Spleen (tissue), 11 donors: ENCODE measurements at regions not wholly inside any gene's neighbourhood (a gene's known extent, or its start where the extent isn't known, plus 50 kb on each side); places are given as distances from the start of the nearest gene placed in this dataset.
A peak's percentile ranks its signal among the peaks of the same experiment; 100 is the strongest.
"Not testable (repeated sequence)": the region's sequence is repeated elsewhere in the genome, so short reads cannot be mapped to it uniquely, and the experiment has no call there.

Source experiments
- DNase-seq: peaks from one replicate; pipeline ENCODE4 v3.0.0-alpha.2; 2020
- H3K27ac ChIP-seq, 8 donors: fragments of 200-600 bp; sonication (generic) in 7 of 8; 1 replicate in 4 of 8; 2 replicates in 4 of 8; pipeline versions ENCODE4 v1.5.0 to v1.8.0; 2016 to 2021; ENCODE audit warnings: inconsistent platforms in 4 of 8, mild to moderate bottlenecking in 4 of 8, moderate library complexity in 1 of 8
- H3K27me3 ChIP-seq, 7 donors: fragments of 200-600 bp; sonication (generic) in 6 of 7; replicated peaks in 1 of 7; 1 replicate in 4 of 7; 2 replicates in 3 of 7; pipeline versions ENCODE4 v1.5.0 to v1.8.0; 2016 to 2021; ENCODE audit warnings: inconsistent platforms in 3 of 7, mild to moderate bottlenecking in 1 of 7
- H3K36me3 ChIP-seq, 6 donors: fragments of 200-600 bp; sonication (generic) in 5 of 6; 1 replicate in 4 of 6; 2 replicates in 2 of 6; pipeline versions ENCODE4 v1.5.0 to v1.8.0; 2016 to 2021; ENCODE audit warnings: inconsistent platforms in 2 of 6
- H3K4me1 ChIP-seq, 6 donors: fragments of 200-600 bp; sonication (generic) in 5 of 6; 1 replicate in 3 of 6; 2 replicates in 3 of 6; pipeline versions ENCODE4 v1.5.0 to v1.8.0; 2016 to 2021; ENCODE audit warnings: inconsistent platforms in 3 of 6
- H3K4me3 ChIP-seq, 8 donors: fragments of 200-600 bp; sonication (generic) in 7 of 8; 1 replicate in 4 of 8; 2 replicates in 4 of 8; pipeline versions ENCODE4 v1.5.0 to v1.8.0; 2016 to 2021; ENCODE audit warnings: inconsistent platforms in 4 of 8, mild to moderate bottlenecking in 4 of 8, moderate library complexity in 2 of 8
- H3K9me3 ChIP-seq, 8 donors: fragments of 200-600 bp; sonication (generic) in 7 of 8; 1 replicate in 4 of 8; 2 replicates in 4 of 8; pipeline versions ENCODE4 v1.5.0 to v1.8.0; 2016 to 2021; ENCODE audit warnings: inconsistent platforms in 4 of 8
- POLR2A ChIP-seq, 3 donors: fragments of 450-650 bp; IDR thresholded peaks; one replicate each; pipeline ENCODE4 v1.5.1; 2017; ENCODE audit warnings: antibody characterized with exemption in 3 of 3, mild to moderate bottlenecking in 1 of 3
- POLR2AphosphoS5 ChIP-seq, 3 donors: sonication (generic); formaldehyde crosslinking; IDR thresholded peaks; one replicate each; pipeline ENCODE4 v1.5.1; 2017; ENCODE audit warnings: antibody characterized with exemption in 3 of 3
- WGBS, 5 donors: extraction: QIAGEN DNeasy Blood & Tissue Kit in 3 of 5; methylation state at CpG; one replicate each; pipeline versions ENCODE4 v1.1.5 to v1.1.7; 2013 to 2018; 5-methylcytosine and 5-hydroxymethylcytosine counted together
- intact Hi-C: fragments of 100-400 bp; cut with DNase I; formaldehyde crosslinking; loops from one replicate; pipeline ENCODE4 v1.15.0; 2023; ENCODE audit warnings: low total_unique reads
- TF ChIP-seq, protein P1 (sequence below), 11 experiments: fragments of 200-600 bp in 7 of 11; fragments of 450-650 bp in 4 of 11; sonication (generic) in 4 of 11; IDR thresholded peaks in 8 of 11; conservative IDR thresholded peaks in 3 of 11; 1 replicate in 7 of 11; 2 replicates in 4 of 11; pipeline versions ENCODE4 v1.4.0 to v1.8.0; 2016 to 2021; ENCODE audit warnings: antibody characterized with exemption in 11 of 11, inconsistent platforms in 4 of 11, mild to moderate bottlenecking in 1 of 11
- donor health status: healthy with polysubstance abuse.
- donor health status: DM: no; HTN: no; CAD: no; lungs with moderate emphysema.
- donor health status: DM: no; HTN: no; CAD: no.
- donor health status: Bipolar disorder and iron deficiency.
- donor health status: healthy.
- donor health status: DM: no; HTN: no; CAD: no.
- donor health status: DM: yes; HTN: yes; CAD: no.

DNA sequence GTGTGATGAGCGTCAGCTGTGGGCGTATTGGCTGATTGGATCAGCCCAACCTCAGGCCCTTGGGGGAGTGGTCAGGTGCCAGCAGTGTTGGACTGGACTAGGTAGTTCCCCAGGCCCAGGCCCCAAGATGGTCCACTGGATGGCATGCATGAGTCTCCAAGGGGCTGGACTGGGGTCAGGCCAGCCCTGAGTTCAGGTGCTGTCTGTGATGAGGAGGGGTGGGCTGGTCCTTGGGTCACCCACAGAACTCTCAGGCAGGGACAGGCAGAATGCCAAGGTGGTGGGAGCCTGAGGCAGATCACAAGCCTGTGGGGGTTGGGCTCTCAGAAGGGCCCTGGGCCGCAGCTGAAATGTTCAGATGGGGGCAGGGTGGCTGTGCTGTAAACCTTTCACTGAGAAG lies 59.5 kb upstream of the THUMPD2 start:
- WGBS, 5 donors: 89 to 100% (median 95%) methylated on average over 3 of the region's 3 CpGs
- Histone ChIP-seq H3K4me1 (no peaks in the 10 kb centered on the region), H3K9me3 (peaks cover 0 to 26% (median 20%) of the 10 kb centered on the region in 8 donors), H3K27ac (no peak overlapping the region), H3K4me3 (no peak overlapping the region), H3K27me3 (no peaks in the 10 kb centered on the region), H3K36me3 (no peaks in the 10 kb centered on the region)
- no peak for DNase-seq
- TF ChIP-seq POLR2AphosphoS5 (IDR thresholded peaks at IDR 0.05): no peak
- no peak for TF ChIP-seq POLR2A (IDR thresholded peaks at IDR 0.05)
- TF ChIP-seq, protein P1, sequence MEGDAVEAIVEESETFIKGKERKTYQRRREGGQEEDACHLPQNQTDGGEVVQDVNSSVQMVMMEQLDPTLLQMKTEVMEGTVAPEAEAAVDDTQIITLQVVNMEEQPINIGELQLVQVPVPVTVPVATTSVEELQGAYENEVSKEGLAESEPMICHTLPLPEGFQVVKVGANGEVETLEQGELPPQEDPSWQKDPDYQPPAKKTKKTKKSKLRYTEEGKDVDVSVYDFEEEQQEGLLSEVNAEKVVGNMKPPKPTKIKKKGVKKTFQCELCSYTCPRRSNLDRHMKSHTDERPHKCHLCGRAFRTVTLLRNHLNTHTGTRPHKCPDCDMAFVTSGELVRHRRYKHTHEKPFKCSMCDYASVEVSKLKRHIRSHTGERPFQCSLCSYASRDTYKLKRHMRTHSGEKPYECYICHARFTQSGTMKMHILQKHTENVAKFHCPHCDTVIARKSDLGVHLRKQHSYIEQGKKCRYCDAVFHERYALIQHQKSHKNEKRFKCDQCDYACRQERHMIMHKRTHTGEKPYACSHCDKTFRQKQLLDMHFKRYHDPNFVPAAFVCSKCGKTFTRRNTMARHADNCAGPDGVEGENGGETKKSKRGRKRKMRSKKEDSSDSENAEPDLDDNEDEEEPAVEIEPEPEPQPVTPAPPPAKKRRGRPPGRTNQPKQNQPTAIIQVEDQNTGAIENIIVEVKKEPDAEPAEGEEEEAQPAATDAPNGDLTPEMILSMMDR (IDR thresholded peaks at IDR 0.05 in 8 of 11, conservative IDR thresholded peaks at IDR 0.05 in 3 of 11): no peak
- intact Hi-C loops: no loop called here

DNA sequence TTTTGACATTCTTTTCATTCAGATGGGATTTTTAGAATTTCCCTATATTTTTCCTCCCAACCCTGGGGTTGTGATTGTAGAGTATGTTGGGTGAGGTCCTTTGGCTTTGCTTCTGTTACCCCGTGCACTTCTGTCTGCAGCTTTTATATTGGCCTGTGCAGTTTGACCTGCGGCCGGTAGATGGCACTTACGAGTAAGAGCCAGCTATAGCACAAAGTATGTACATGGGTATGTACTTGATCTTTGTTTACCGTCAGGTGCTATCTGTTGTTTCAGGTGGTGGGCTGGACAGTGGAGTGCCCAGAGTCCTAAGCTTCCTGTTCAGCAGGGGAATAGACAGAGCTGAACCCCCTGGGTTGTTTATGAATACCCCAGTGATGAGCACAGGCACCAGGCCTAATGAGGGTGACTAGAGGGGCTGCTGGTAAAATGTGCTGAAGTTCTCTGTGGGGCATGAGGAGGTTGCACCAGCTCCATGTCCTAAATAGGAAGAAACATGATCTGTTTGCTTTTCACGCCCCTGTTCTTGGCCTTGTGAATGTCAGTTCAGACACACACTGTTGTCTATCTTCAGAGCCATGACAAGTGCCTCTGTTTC lies 58.9 kb upstream of the THUMPD2 start:
- Histone ChIP-seq H3K27ac (no peak overlapping the region), H3K9me3 (peaks cover 0 to 26% (median 20%) of the 10 kb centered on the region in 8 donors), H3K36me3 (no peaks in the 10 kb centered on the region), H3K4me1 (no peaks in the 10 kb centered on the region), H3K4me3 (no peak overlapping the region), H3K27me3 (no peaks in the 10 kb centered on the region)
- intact Hi-C loops: no loop called here
- TF ChIP-seq POLR2AphosphoS5 (IDR thresholded peaks at IDR 0.05): no peak
- TF ChIP-seq, protein P1 (IDR thresholded peaks at IDR 0.05 in 8 of 11, conservative IDR thresholded peaks at IDR 0.05 in 3 of 11): peak in 9 of 11 experiments; percentile 7 to 70 (median 56)
- no peak for TF ChIP-seq POLR2A (IDR thresholded peaks at IDR 0.05)
- WGBS, 5 donors: 39 to 76% (median 67%) methylated on average over 6 of the region's 6 CpGs
- no peak for DNase-seq

DNA sequence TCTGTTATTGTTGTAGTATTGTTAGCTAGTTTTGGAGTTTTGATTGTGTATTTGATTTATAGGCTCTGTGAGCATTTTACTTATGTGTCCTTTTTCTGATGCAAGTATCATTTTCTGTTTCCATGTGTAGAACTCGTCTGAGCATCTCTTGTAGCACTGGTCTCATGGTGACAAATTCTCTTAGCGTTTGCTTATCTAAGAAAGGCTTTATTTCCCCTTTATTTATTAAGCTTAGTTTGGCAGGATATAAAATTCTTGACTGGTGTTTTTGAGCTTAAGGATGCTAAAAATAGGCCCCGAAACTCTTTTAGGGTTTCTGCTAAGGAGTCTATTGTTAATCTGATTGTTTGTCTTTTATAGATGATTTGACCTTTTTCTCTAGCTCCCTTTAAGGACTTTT lies 57.6 kb upstream of the THUMPD2 start:
- no peak overlapping the region for H3K4me3 ChIP-seq

DNA sequence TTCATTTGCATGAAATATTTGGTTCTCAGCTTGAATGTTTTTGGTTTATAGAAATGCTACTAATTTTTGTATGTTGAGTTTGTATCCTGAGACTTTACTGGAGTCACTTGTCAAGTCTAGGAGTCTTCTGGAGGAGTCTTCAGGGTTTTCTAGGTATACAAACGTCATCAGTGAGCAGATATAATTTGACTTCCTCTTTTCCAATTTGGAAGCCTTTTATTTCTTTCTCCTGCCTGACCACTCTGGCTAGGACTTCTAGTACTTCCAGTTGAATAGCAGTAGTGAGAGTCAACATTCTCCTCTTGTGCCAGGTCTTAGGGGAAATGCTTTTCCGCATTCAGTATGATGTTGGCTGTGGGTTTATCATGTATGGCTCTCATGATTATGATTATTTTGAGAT lies 55.4 kb upstream of the THUMPD2 start:
- TF ChIP-seq, protein P1 (IDR thresholded peaks at IDR 0.05 in 8 of 11, conservative IDR thresholded peaks at IDR 0.05 in 3 of 11): no peak
- TF ChIP-seq POLR2A (IDR thresholded peaks at IDR 0.05): no peak
- TF ChIP-seq POLR2AphosphoS5 (IDR thresholded peaks at IDR 0.05): no peak
- WGBS, 5 donors: 66 to 80% (median 71%) methylated on average over 2 of the region's 2 CpGs
- no peak for DNase-seq
- Histone ChIP-seq H3K4me1 (no peaks in the 10 kb centered on the region), H3K27ac (no peak overlapping the region), H3K36me3 (no peaks in the 10 kb centered on the region), H3K4me3 (no peak overlapping the region), H3K27me3 (no peaks in the 10 kb centered on the region), H3K9me3 (peaks cover 0 to 26% (median 20%) of the 10 kb centered on the region in 8 donors)
- intact Hi-C loops: no loop called here

More for the DNA sequence above, 57.6 kb upstream of the THUMPD2 start:
- Histone ChIP-seq H3K27ac (no peak overlapping the region), H3K9me3 (peaks cover 0 to 26% (median 20%) of the 10 kb centered on the region in 8 donors), H3K36me3 (no peaks in the 10 kb centered on the region), H3K4me1 (no peaks in the 10 kb centered on the region), H3K27me3 (no peaks in the 10 kb centered on the region)
- TF ChIP-seq POLR2A (IDR thresholded peaks at IDR 0.05) (no peak), POLR2AphosphoS5 (IDR thresholded peaks at IDR 0.05) (no peak)
- TF ChIP-seq, protein P1 (IDR thresholded peaks at IDR 0.05 in 8 of 11, conservative IDR thresholded peaks at IDR 0.05 in 3 of 11): no peak
- intact Hi-C loops: no loop called here
- WGBS, 5 donors: 84 to 92% (median 89%) methylated on average over 3 of the region's 3 CpGs
- DNase-seq: no peak

DNA sequence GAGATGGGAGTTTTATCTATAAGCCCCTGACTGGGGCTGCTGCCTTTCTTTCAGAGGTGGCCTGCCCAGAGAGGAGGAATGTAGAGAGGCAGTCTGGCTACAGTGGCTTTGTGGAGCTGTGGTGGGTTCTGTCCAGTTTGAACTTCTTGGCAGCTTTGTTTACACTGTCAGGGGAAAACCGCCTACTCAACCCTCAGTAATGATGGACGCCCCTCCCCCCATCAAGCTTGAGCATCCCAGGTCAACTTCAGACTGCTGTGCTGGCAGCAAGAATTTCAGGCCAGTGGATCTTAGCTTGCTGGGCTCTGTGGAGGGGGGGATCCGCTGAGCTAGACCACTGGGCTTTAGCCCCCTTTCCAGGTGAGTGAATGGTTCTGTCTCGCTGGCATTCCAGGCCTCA lies 51.6 kb upstream of the THUMPD2 start:
- H3K4me3 ChIP-seq, H3K27me3 ChIP-seq, H3K4me1 ChIP-seq, DNase-seq, H3K36me3 ChIP-seq, H3K27ac ChIP-seq, H3K9me3 ChIP-seq, intact Hi-C loops: not testable (repeated sequence)
- 76 to 91% (median 84%) methylated on average over 3 to 4 of the region's 4 CpGs for WGBS, 5 donors
